NCI-H2196 treated with DMSO at 0.1 percent for 48 hours (cell line): ENCODE measurements at regions not wholly inside any gene's neighbourhood (a gene's known extent, or its start where the extent isn't known, plus 50 kb on each side); places are given as distances from the start of the nearest gene placed in this dataset.
"Not testable (repeated sequence)": the region's sequence is repeated elsewhere in the genome, so short reads cannot be mapped to it uniquely, and the experiment has no call there.

Experiments used
- DNase-seq: peaks from one replicate; lab custom pipeline; 2025; ENCODE audit not compliant: unreplicated experiment; lab: John Stamatoyannopoulos, UW

DNA sequence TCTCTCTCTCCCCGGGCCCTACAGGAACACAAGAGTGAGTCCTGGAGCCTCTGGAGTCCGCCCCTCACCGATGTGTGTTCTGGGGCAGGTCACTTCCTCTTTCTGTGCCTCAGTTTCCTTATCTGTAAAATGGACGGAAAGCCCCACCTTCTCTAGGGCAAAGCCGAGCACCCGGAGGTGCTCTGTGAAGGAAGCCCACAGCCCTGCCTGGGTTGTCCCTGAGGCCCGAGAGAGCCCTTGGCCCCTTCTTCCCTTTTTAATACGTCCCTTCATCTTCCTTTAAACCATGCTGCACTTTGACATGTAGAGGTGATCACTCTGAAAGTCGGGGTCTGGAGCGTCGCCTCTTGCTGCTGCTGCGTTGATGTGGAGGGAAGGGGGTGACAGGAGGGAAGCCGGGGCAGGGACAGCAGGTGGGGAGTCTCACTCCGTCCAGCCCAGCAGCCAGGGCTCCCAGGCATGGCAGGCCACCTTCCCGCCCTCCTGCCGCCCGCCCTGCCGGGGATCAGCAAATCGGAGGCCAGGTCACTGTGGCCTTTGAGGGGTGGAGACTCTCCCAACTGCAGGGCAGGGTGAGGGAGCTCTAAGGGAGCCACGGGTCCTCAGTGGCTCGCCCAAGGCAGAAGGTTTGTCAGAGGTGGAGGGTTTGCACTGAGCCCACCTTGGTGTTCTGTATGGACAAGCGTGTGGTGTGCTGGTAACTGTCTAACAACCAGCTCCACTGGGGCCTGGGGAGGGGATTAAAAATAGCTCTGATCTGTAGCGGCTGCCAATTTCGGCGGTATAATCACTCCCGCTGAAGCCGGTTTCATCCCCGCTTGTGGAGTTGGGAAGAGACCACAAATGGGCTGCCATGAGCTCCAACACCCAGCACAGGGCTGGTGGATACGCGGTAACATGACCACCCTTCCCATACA, 135.9 kb upstream of the ID2 start:
- DNase-seq: no peak

DNA sequence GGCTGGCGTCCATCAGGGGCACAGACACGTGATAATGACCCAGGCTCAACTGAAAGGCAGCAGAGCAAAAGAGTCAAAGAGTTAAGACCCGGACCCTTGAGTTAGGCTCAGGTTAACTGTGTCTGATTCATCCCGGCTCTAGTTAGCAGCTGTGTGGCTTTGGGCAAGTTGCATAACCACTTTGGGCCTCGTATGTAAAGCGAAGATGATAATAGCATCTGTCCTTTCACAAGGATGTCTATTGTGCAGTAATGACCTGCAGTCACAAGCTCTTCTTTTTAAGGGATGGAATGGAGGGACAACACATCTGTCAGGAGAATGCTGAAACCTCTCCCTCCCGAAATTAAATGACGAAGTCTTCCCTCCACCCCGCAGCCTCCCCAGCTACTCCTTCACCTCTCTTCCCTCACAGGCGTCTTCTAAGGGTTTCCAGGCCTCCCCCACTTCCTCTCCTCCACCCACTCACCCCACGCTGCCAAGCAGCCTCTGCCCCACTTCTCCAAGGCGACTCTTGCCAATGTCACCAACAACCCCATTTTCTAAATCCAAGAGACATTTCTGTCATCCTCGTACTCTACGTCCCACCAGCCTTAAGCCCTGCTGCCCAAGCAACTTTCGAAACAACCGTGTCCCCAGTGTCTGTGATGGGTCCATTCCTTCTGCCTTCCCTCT, 135.1 kb upstream of the ID2 start:
- no peak for DNase-seq

DNA sequence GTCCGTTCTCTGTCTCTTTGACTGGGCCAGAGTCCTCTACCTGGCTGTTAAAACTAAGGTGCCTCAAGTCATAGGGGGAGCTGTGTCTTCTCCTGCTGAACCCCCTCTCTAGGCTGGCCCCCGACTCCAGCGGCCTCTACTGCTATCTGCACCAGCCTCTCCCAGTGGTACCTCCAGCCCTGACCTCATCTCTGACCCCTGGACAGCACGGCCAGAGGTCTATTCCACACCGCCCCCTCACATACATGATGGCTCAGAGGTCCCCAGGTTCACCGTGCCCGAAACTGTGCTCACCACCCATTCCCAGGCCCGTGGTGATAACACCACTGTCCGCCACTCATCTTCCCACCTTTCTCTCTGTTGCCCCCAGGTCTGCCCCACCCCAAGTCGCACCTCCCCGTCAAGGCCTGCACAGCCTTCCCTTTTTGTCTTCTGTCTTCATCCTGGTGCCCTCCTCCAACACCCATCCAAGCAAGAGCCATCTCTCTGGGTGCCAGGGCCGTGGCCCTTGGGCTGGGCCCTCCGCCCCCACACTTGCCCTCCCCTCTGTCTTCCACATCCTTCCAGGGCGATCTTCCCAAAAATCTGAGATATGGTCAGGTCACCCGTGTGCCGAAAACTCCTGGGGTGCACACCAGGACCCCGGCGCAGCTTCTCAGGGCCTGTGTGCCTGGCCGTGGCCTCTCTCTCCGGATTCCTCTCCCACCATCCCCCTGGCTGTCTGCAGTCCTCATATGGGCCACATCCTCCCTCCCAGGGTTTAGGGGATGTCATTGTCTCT, 134.4 kb upstream of the ID2 start:
- no peak for DNase-seq

DNA sequence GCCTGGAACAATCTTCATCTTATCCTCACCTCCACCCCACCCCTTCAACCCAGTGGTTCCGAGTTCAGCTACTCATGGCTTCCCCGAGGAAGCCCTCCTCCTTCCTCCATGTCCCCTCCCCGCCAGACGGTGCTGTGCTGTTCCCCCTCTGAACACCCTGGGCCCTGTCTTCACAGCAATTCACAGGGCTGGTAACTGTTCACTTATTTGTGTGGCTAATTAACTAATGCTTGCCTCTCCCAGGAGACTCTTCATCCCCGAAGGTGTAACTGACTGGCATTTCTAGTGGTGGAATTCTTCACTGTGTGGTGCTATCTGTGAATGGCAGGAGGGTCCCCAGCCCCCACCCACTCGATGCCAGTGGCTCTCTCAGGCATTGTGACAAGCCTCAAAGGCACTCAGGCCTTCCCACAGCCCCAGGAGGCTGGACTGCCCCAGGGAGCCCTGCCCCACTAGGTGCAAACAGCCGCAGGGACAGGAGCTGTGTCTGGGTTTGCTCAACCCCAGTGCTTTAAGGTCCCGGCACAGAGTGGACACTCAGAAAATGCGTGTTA, 133.7 kb upstream of the ID2 start:
- DNase-seq: no peak

DNA sequence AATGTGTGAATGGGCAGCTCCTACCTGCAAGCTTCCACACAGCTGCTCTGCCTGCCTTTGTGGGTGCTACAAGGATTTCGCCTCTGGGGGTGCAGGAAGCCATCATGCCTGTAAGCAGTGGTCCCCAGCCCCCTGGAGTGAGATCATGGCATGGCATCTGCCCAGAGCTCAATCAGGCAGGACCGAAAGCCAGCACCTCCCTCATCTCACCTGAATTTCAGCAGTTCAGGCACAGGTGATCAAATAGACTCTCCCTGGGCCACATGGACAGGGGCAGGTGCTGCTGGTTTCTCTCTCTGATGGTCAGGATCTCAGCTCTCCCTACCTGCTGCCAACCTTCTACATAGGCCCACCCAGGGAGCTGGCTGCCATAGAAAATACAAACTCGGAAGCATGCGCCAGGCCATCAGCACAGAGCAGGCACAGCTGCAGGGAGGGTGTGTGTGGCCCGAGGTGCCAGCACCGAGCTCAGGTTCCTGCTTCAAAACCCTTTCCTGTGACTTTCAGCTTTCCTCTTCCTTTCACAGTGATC, 133.2 kb upstream of the ID2 start:
- peak; percentile 48 for DNase-seq

DNA sequence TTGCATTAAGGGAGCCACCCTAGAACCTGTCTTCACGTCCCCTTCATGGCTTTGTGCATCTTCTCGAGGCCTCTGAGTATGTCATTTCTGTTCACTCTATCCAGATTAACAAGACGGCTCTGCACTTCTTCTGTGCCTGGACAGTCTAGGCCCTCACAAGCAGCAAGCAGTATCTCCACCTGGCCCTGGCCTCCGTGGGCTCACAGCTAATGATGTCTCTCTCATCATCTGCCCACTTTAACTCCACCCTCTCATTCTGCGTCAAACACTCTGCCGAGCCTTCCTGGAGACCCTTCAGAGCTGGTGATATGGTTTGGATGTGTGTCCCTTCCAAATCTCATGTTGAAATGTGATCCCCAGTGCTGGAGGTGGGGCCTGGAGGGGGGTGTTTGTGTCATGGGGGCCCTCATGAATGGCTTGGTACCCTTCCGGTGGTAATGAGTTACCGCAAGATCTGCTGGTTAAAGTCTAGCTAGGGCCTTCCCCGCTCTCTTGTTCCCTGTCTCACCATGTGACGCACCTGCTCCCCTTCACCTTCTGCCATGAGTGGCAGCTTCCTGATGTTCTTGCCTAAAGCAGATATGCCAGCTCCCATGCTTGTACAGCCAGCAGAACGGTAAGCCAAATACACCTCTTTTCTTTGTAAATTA, 132.5 kb upstream of the ID2 start:
- no peak for DNase-seq

DNA sequence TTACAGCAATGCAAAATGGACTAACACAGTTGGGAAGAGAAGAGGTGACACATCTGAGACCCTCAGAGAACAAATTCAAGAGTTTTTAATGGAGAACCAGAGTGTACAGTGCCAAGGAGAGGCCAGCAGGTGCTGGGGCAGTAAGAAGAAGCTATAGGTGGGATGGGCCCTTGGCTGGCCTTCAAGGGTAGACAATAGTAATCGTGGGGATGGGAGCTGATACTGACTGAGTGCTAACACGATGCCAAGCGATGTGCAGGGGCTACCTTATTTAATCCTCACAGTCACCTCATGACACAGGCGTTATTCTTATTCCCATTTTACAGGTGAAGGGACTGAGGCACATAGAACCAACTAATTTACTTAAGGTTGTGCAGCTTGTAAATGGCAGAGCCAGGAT, 131.9 kb upstream of the ID2 start:
- DNase-seq: no peak

DNA sequence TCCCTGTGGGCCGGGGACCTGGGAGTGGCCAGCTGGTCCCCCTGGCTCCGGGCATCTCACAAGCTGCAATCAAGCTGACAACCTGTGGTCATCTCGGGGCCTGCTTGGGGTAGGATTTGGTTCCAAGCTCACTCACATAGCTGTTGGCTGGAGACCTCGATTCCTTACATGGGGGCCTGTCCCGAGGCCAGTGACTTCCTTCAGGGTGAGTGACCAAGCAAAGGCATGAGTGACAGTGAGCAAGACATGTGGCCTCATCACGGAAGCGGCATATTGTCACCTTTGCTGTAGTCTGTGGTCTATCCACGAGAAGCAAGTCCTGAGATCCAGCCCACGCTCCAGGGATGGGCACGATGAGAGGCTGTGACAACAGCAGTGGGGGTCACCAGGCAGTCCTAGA, 131.4 kb upstream of the ID2 start:
- DNase-seq: no peak

DNA sequence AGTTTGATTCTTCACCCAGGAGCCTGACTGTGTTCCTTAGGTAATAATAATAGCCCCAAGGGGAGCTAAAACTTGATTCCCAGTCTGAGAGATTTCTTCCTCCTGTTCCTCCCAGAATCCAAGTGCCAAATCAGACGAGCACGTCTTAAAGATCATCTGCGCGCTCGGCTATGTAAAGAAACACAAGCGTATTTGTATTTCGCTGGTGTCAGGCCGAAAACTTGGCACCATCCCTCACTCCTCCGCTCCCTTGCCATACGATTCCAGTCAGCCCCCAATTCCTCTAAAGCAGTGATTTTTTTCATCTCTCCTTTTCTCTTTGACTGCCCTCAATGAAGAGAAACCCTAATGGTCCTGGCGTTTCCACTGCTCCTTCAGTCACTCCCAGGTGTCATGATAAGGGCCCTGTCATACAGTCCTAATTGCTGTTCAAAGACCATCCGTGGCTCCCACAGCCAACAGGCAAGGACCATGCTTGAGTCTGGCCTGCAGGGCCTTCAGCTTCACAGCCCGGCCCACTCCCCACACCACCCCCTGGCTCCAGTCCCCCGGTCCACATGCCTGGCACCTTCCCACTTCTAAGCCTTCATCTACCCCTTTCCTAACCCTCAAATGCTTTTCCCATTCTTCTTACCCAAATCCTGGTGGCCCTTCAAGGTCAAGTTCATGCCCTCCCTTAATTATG, 130.8 kb upstream of the ID2 start:
- no peak for DNase-seq

DNA sequence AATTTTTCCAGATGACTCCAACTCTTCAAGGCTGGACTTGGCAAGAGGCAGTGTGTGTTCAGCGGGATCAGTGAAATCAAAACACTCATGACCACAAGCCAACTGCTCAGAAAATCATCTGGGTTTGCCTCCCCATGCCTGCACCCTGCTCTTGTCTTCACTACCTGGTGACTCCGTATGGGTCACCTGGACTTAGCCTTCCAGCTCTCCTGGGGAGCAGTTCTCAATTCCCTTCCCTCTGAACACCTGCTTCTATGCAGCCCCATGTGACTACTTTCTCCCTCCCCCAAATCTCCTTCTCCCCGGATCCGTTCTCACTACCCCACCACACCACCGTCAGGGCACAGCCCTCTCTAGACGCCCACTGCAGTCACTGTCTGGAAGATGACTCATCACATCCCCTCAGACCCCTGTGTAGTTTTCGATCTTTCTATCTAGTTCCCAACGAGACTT, 130.2 kb upstream of the ID2 start:
- DNase-seq: no peak

DNA sequence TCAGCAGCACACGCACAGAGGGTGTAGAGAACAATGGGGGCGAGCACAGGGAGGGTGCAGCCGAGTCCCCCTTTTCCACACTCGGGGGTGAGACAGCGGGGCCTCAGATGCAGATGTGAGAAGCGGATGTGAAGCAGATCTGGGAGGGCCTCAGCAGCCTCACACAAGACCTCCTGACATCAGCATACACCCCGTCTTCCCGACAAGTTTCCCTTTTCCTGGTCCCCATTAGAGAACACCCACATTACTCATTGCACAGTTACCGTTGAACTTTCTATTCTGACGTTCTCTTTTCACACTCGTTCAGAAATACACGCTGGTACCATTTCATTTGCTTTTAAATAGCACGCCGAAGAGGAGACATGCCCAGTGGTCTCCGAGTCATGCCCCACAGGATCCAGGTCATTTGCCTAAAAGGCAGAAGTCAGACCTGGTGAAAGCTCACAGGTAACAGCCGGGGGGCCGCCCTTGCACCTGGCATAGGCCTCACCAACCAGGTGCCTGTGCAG, 129.5 kb upstream of the ID2 start:
- DNase-seq: no peak

DNA sequence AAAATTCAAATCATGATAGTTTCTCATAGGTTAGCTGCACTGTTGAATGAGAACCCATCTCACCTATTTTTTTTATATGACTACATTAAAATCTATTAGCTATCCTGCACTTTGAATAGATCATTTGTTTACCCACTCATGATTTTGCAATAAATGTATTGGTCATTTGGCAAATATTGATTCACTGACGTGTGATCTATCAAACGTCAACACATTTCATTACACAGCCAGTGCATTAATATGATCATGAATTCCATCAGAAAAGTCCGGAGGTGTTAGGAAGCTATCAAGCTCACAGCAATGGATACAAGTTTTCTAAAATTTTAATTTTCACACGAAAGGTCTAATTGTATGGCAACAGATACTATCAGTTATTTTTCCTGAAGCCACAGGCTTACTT, 128.2 kb upstream of the ID2 start:
- DNase-seq: no peak

DNA sequence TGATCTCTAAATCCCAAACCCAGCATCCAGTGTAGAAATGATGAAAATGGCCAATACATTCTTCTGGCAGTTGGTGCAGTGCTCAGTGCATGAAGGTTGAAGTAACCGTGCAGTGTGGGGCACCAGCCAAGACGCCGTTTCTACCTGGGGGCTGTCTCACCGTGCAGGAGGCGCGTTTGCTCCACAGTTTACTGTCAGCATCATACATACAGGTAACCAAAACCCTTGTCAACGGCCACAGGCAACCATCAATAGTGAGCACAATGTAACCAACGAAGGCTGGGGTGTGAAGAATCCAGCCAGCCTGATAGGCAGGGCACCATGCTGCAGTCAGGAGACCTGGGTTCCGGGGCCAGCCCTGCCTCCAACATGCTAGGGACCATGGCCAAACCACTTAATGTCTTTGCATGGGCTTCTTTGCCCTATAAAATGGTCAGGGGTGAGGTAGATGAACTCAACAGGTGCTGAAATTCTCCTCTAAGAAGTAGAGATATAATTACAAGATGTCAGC, 127.5 kb upstream of the ID2 start:
- no peak for DNase-seq

DNA sequence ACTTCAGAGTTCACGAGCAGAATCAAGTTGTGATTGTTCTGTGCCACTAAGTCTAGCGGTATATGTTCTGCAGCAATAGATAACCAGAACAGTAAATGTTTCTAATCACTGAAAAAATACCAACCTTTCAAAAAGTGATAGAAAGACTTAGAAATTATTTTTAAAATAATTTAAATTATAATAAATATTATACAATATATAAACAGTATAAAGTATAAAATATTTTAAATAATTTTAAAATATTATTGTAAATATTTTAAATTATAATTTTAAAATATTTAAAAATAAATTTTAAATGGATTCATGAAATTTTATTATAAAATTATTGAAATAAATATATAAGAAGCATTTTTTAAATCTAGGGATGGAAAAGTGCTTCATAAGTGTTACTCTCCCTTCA, 126.3 kb upstream of the ID2 start:
- DNase-seq: no peak

DNA sequence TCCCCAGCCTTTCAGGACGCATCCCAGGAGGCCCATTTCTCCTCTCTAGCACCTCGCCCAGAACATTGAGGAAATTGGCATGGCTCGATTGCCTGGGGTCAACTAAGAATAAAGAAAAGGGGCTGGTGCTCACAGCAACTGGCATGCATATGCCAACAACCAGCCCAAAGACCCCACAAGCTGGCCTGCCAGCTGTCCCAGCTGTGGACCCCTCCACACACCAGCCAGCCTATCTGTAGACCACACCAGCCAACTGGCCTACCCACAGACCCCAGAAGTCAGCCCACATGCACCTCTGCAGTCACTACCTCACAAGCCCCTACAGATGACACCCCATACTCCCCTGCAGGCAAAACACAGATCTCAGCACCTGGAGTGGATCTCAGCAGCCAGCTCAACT, 123.8 kb upstream of the ID2 start:
- DNase-seq: no peak

DNA sequence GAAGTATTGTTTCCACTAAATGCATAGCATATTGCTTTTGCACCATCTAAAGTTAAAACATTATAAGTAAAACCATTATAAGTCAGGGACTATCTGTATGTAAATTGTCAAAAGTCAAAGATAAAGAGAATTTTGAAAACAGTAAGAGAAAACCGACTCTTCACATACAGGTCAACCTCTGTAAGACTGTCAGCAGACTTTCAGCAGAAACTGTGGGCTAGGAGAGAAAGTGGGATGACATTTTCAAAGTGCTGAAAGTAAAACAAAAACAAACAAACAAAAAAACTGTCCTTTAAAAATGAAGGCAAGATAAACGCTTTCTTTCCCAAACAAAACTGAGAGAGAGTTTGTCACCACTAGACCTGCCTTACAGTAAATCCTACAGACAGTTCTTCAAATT, 122.9 kb upstream of the ID2 start:
- DNase-seq: no peak

DNA sequence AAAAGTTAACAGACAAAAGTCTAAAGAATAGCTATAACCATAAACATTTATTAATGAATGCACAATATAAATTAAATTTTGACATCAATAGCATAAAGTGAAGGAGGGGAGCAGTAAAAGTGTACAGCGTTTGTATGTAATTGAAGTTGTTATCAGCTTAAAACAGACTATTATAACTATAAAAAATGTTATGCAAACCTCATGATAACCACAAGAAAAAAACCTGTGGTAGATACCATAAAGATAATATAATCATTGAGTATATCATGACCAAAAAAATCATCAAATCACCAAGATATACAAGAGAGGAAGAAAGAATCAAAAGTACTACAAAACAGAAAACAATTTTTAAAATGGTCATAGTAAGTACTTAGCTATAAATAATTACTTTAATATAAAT, 122.1 kb upstream of the ID2 start:
- DNase-seq: no peak

DNA sequence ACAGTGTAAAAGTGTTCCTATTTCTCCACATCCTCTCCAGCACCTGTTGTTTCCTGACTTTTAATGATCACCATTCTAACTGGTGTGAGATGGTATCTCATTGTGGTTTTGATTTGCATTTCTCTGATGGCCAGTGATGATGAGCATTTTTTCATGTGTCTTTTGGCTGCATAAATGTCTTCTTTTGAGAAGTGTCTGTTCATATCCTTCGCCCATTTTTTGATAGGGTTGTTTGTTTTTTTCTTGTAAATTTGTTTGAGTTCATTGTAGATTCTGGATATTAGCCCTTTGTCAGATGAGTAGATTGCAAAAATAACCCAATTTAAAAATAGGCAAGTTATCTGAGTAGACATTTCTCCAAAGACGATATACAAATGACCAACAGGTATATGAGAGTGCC, 120.2 kb upstream of the ID2 start:
- DNase-seq: not testable (repeated sequence)

DNA sequence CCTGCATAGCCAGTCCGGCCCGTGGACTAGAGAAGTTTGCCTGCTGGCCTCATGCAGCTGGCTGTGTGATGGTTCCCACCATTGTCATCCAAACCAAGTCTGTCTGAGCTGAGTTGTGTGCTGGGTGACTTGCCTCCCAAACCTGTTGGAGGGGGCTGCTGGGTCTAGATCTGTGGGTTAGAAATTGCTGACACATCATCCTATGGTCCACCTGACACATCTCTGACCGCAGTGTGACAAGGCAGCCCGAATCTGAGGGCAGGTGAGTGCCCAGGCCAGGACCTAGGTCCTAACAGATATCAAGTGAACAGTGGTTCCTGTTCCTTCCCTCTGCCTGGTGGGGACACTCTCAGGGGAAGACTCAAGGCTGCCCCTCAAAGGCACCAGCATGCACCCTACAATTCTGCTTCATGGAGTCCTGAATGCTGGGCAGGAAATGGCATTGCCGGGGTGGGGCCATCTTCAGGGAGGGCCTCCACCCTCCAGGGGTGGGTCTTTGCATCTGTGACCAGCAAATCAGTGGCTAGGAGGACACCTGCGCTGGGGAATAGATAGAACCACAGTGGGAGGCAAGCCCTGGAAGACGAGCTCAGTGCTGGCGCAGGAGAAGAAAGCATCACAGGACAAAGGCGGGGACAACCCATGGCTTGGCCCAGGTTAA, 117.9 kb upstream of the ID2 start:
- no peak for DNase-seq
